ENCODE measurements at regions not wholly inside any gene's neighbourhood (a gene's known extent, or its start where the extent isn't known, plus 50 kb on each side); places are given as distances from the start of the nearest gene placed in this dataset.

GRCh38 chr1:65681096-65681495 is 111.6 kb upstream of the PDE4B start:
- Histone ChIP-seq H3K27me3 (replicated peaks; ENCODE audit: control insufficient read depth, insufficient read depth, low read length) (no peaks in the 10 kb centered on the region), H3K9ac (ENCODE audit: low read length) (no peak overlapping the region), H3K4me3 (ENCODE audit: low read length) (no peak overlapping the region), H3K36me3 (ENCODE audit: control insufficient read depth, insufficient read depth, low read length, severe bottlenecking) (no peaks in the 10 kb centered on the region), H3K4me1 (ENCODE audit: control insufficient read depth, insufficient read depth, low read length) (no peaks in the 10 kb centered on the region), H3K9me3 (ENCODE audit: control insufficient read depth, low read length) (no peaks in the 10 kb centered on the region)
- peak; percentile 64 for DNase-seq (ENCODE audit: low read depth)

DNA sequence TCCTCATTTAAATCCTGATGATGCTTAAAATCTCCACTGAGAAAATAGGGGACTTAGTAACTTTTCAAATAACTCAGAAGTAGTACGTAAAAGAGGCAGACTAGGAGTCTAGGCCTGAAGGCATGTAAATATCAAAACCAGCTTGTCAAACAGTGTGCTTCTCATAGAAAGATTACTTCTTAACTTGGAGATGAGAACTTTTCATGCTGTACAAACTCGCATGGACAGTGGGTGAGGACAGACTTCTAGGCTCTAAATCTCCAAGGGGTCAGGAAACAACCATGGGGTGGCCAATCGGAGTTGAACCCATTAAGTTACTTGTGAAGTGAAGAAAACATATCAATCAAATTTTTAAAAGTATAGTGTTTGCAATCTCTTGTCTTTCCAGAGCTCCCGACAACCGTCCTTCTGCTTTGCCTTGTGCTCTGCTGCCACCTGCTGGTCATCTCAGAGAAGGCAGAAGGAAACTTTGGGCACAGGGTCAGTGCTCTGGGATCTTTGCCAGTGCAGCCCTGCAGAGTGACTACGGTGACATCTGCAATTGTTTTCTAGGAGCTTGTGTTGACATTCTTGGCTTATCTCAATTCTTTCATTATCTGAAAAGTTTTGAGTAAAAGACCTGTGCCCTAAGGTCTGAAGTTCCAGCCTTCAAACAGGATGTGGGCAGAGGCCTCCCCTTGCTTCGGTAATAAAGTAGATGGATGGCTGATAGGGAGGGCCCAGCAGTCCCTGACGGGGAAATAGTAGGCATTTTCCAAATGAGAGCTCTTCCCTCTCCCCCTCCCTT is 105.1 kb upstream of the PDE4B start:
- Histone ChIP-seq H3K9ac (ENCODE audit: low read length) (peak overlapping the region; percentile 52), H3K27me3 (replicated peaks; ENCODE audit: control insufficient read depth, insufficient read depth, low read length) (no peaks in the 10 kb centered on the region), H3K4me3 (ENCODE audit: low read length) (peak overlapping the region; percentile 30), H3K4me1 (ENCODE audit: control insufficient read depth, insufficient read depth, low read length) (peaks cover 36% of the 10 kb centered on the region), H3K9me3 (ENCODE audit: control insufficient read depth, low read length) (no peaks in the 10 kb centered on the region), H3K36me3 (ENCODE audit: control insufficient read depth, insufficient read depth, low read length, severe bottlenecking) (no peaks in the 10 kb centered on the region)
- peak; percentile 90 for DNase-seq (ENCODE audit: low read depth)

GRCh38 chr1:65688215-65688566 is 104.5 kb upstream of the PDE4B start:
- Histone ChIP-seq H3K9me3 (ENCODE audit: control insufficient read depth, low read length) (no peaks in the 10 kb centered on the region), H3K36me3 (ENCODE audit: control insufficient read depth, insufficient read depth, low read length, severe bottlenecking) (no peaks in the 10 kb centered on the region), H3K9ac (ENCODE audit: low read length) (no peak overlapping the region), H3K27me3 (replicated peaks; ENCODE audit: control insufficient read depth, insufficient read depth, low read length) (no peaks in the 10 kb centered on the region), H3K4me3 (ENCODE audit: low read length) (no peak overlapping the region), H3K4me1 (ENCODE audit: control insufficient read depth, insufficient read depth, low read length) (peaks cover 37% of the 10 kb centered on the region)
- DNase-seq (ENCODE audit: low read depth) = no peak

GRCh38 chr1:65688848-65689247 is 103.8 kb upstream of the PDE4B start:
- no peak for DNase-seq (ENCODE audit: low read depth)
- Histone ChIP-seq H3K4me1 (ENCODE audit: control insufficient read depth, insufficient read depth, low read length) (peaks cover 37% of the 10 kb centered on the region), H3K27me3 (replicated peaks; ENCODE audit: control insufficient read depth, insufficient read depth, low read length) (no peaks in the 10 kb centered on the region), H3K9ac (ENCODE audit: low read length) (no peak overlapping the region), H3K9me3 (ENCODE audit: control insufficient read depth, low read length) (no peaks in the 10 kb centered on the region), H3K36me3 (ENCODE audit: control insufficient read depth, insufficient read depth, low read length, severe bottlenecking) (no peaks in the 10 kb centered on the region), H3K4me3 (ENCODE audit: low read length) (no peak overlapping the region)

DNA sequence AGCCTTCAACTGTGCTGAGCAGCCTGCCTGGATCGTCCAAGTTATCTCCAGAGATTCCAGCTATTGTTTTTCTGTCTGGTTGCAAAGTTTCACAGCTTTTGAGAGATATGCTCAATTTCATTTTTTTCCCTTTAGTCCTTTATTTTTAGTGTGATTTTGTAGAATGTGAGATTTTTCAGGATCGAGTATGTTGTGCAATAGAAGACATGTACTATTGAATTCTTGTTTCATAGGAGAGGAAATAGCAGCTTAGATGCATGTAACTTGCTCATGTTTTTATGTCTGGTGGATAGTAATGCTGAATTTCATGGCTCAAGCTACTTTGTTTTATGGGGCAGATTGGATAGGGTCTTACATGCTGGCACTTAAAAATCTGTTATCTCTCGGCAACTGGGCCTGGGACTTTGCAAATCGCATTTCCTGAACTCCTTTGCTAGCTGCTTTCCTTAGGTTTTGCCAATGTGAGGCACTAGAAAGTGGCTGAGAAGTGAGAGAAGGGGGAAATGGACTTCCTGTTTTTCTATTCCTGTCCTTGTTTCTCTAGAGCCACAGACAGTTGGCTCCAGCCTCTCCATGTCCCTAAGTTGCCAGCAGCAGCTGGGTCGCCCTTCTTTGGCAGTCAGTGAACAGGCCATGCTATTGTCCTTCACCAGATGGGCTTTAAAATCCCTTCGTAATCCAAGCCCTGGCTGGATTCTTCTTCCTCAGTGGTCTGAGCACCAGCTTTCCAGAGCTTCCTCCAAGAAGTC is 101.4 kb upstream of the PDE4B start:
- peaks cover 41% of the 10 kb centered on the region for H3K4me1 ChIP-seq (ENCODE audit: control insufficient read depth, insufficient read depth, low read length)
- peak overlapping the region; percentile 25 for H3K9ac ChIP-seq (ENCODE audit: low read length)
- peak; percentile 32 for DNase-seq (ENCODE audit: low read depth)
- no peaks in the 10 kb centered on the region for H3K9me3 ChIP-seq (ENCODE audit: control insufficient read depth, low read length)
- H3K36me3 ChIP-seq (ENCODE audit: control insufficient read depth, insufficient read depth, low read length, severe bottlenecking) = no peaks in the 10 kb centered on the region
- no peaks in the 10 kb centered on the region for H3K27me3 ChIP-seq (replicated peaks; ENCODE audit: control insufficient read depth, insufficient read depth, low read length)
- no peak overlapping the region for H3K4me3 ChIP-seq (ENCODE audit: low read length)

- peak overlapping the region; percentile 25 for H3K9ac ChIP-seq (ENCODE audit: low read length)
- H3K4me1 ChIP-seq (ENCODE audit: control insufficient read depth, insufficient read depth, low read length) = peaks cover 41% of the 10 kb centered on the region
- no peaks in the 10 kb centered on the region for H3K9me3 ChIP-seq (ENCODE audit: control insufficient read depth, low read length)
- no peaks in the 10 kb centered on the region for H3K36me3 ChIP-seq (ENCODE audit: control insufficient read depth, insufficient read depth, low read length, severe bottlenecking)
- no peak overlapping the region for H3K4me3 ChIP-seq (ENCODE audit: low read length)
- DNase-seq (ENCODE audit: low read depth) = peak; percentile 51
- H3K27me3 ChIP-seq (replicated peaks; ENCODE audit: control insufficient read depth, insufficient read depth, low read length) = no peaks in the 10 kb centered on the region
Measured at GRCh38 chr1:65691972-65692371, 100.7 kb upstream of the PDE4B start.

DNA sequence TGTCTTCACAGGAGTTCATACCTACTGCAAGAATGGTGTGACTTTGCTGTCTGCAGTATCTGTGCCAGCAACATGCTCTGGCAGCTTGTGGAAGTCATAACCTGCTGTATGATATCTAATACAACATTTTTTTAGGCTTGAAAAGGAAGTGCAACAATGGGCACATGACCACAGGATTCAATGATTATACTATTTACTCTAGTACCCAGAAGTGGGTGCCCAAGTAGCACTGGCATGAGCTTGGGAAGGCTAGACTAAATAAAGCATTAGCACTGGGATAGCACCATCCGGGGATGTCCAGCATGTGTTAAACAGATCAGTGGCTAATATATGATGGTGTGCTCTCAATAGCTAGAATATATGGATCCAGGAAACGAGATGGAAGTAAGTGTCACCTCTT is 98.6 kb upstream of the PDE4B start:
- H3K36me3 ChIP-seq (ENCODE audit: control insufficient read depth, insufficient read depth, low read length, severe bottlenecking) = no peaks in the 10 kb centered on the region
- no peak overlapping the region for H3K9ac ChIP-seq (ENCODE audit: low read length)
- H3K4me3 ChIP-seq (ENCODE audit: low read length) = no peak overlapping the region
- H3K4me1 ChIP-seq (ENCODE audit: control insufficient read depth, insufficient read depth, low read length) = peaks cover 29% of the 10 kb centered on the region
- H3K27me3 ChIP-seq (replicated peaks; ENCODE audit: control insufficient read depth, insufficient read depth, low read length) = no peaks in the 10 kb centered on the region
- DNase-seq (ENCODE audit: low read depth) = no peak
- no peaks in the 10 kb centered on the region for H3K9me3 ChIP-seq (ENCODE audit: control insufficient read depth, low read length)

DNA sequence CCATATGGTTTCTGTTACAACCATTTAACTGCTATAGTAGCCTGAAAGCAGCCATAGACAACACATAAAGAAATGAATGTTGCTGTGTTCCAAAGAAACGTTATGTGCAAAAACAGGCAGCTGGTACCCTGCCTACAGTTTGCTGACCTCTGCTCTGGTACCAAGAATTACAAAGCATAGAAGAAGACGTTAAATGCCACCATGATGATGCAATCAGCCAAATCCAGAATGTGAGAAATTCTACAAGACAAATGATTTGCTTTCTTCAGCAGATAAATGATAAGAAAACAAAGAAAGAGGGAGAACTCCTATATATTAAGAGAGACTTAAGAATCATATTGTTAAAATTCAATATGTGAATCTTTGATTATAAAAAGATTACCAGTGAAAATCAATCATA is 97.8 kb upstream of the PDE4B start:
- Histone ChIP-seq H3K27me3 (replicated peaks; ENCODE audit: control insufficient read depth, insufficient read depth, low read length) (no peaks in the 10 kb centered on the region), H3K9me3 (ENCODE audit: control insufficient read depth, low read length) (no peaks in the 10 kb centered on the region), H3K4me1 (ENCODE audit: control insufficient read depth, insufficient read depth, low read length) (peaks cover 29% of the 10 kb centered on the region), H3K9ac (ENCODE audit: low read length) (no peak overlapping the region), H3K36me3 (ENCODE audit: control insufficient read depth, insufficient read depth, low read length, severe bottlenecking) (no peaks in the 10 kb centered on the region), H3K4me3 (ENCODE audit: low read length) (no peak overlapping the region)
- DNase-seq (ENCODE audit: low read depth) = peak; percentile 24

GRCh38 chr1:65698590-65698989 is 94.1 kb upstream of the PDE4B start:
- Histone ChIP-seq H3K4me1 (ENCODE audit: control insufficient read depth, insufficient read depth, low read length) (peaks cover 4% of the 10 kb centered on the region), H3K4me3 (ENCODE audit: low read length) (no peak overlapping the region), H3K9me3 (ENCODE audit: control insufficient read depth, low read length) (no peaks in the 10 kb centered on the region), H3K27me3 (replicated peaks; ENCODE audit: control insufficient read depth, insufficient read depth, low read length) (no peaks in the 10 kb centered on the region), H3K9ac (ENCODE audit: low read length) (no peak overlapping the region), H3K36me3 (ENCODE audit: control insufficient read depth, insufficient read depth, low read length, severe bottlenecking) (no peaks in the 10 kb centered on the region)
- no peak for DNase-seq (ENCODE audit: low read depth)

DNA sequence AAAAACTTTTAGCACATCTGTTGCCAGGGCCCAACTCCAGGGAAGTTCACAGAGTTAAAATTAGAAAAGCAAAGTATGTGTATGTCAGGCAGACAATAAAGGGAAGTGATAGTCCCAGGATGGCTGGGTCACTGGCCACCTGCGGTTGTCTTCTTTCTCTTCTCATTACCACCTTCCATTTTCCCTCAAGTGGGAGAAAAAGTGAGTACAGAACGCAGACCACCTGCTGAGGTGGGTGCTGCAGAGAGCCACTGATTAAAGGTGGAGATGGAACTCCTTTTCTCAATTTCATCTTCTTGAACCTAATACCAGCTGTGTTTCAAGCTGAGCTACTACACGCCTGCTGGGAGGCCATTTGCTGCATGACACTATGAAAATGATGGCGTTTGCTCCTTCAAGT is 88.8 kb upstream of the PDE4B start:
- DNase-seq (ENCODE audit: low read depth) = no peak

GRCh38 chr1:65704318-65704717 is 88.4 kb upstream of the PDE4B start:
- Histone ChIP-seq H3K9ac (ENCODE audit: low read length) (no peak overlapping the region), H3K4me3 (ENCODE audit: low read length) (no peak overlapping the region), H3K4me1 (ENCODE audit: control insufficient read depth, insufficient read depth, low read length) (no peaks in the 10 kb centered on the region), H3K27me3 (replicated peaks; ENCODE audit: control insufficient read depth, insufficient read depth, low read length) (no peaks in the 10 kb centered on the region), H3K36me3 (ENCODE audit: control insufficient read depth, insufficient read depth, low read length, severe bottlenecking) (no peaks in the 10 kb centered on the region), H3K9me3 (ENCODE audit: control insufficient read depth, low read length) (no peaks in the 10 kb centered on the region)
- no peak for DNase-seq (ENCODE audit: low read depth)

More for the DNA sequence above, 88.8 kb upstream of the PDE4B start:
- no peaks in the 10 kb centered on the region for H3K4me1 ChIP-seq (ENCODE audit: control insufficient read depth, insufficient read depth, low read length)
- no peaks in the 10 kb centered on the region for H3K27me3 ChIP-seq (replicated peaks; ENCODE audit: control insufficient read depth, insufficient read depth, low read length)
- no peak overlapping the region for H3K4me3 ChIP-seq (ENCODE audit: low read length)
- no peaks in the 10 kb centered on the region for H3K9me3 ChIP-seq (ENCODE audit: control insufficient read depth, low read length)
- no peak overlapping the region for H3K9ac ChIP-seq (ENCODE audit: low read length)
- H3K36me3 ChIP-seq (ENCODE audit: control insufficient read depth, insufficient read depth, low read length, severe bottlenecking) = no peaks in the 10 kb centered on the region
